Activated CD8-positive, alpha-beta T cell treated with anti-CD3 and anti-CD28 coated beads for 36 hours (primary cell): ENCODE measurements at regions not wholly inside any gene's neighbourhood (a gene's known extent, or its start where the extent isn't known, plus 50 kb on each side); places are given as distances from the start of the nearest gene placed in this dataset.
"Not testable (repeated sequence)": the region's sequence is repeated elsewhere in the genome, so short reads cannot be mapped to it uniquely, and the experiment has no call there.

Experiments
- ATAC-seq: fragments of 200-7000 bp; cut with Tn5 transposase; one replicate; pipeline ENCODE4 v1.10.0; 2021; ENCODE audit warnings: mild to moderate bottlenecking, moderate library complexity
- CTCF ChIA-PET: fragments of 350-600 bp; sonication (Branson Sonifier 250); formaldehyde crosslinking; loops from one replicate; lab custom pipeline; 2021; ENCODE audit warnings: antibody characterized with exemption; lab: Charles Lee
- POLR2A ChIA-PET: fragments of 350-600 bp; sonication (Branson Sonifier 250); formaldehyde crosslinking; loops from one replicate; lab custom pipeline; 2021; ENCODE audit warnings: antibody characterized with exemption; lab: Charles Lee
- DNase-seq: peaks from one replicate; pipeline ENCODE4 v3.0.0-alpha.2; 2020
- H3K27ac Mint-ChIP-seq: one replicate; pipeline ENCODE4 v1.8.0; 2021; ENCODE audit warnings: mild to moderate bottlenecking, mixed read lengths
- H3K27me3 Mint-ChIP-seq: one replicate; pipeline ENCODE4 v1.8.0; 2021; ENCODE audit warnings: mixed read lengths
- H3K36me3 Mint-ChIP-seq: one replicate; pipeline ENCODE4 v1.8.0; 2021; ENCODE audit warnings: low read depth, mixed read lengths
- H3K4me1 Mint-ChIP-seq: one replicate; pipeline ENCODE4 v1.8.0; 2021; ENCODE audit warnings: low read depth, mixed read lengths
- H3K4me3 Mint-ChIP-seq: one replicate; pipeline ENCODE4 v1.8.0; 2021; ENCODE audit warnings: mild to moderate bottlenecking, moderate library complexity, mixed read lengths
- H3K9me3 Mint-ChIP-seq: one replicate; pipeline ENCODE4 v1.8.0; 2021; ENCODE audit warnings: mixed read lengths
- intact Hi-C: fragments of 100-400 bp; cut with micrococcal nuclease; formaldehyde crosslinking; loops from one replicate; pipeline ENCODE4 v1.10.0; 2022
- TF ChIP-seq, protein P1 (sequence below): fragments of 200-600 bp; IDR thresholded peaks from one replicate; pipeline ENCODE4 v1.8.0; 2022; ENCODE audit warnings: antibody characterized with exemption, mild to moderate bottlenecking

DNA sequence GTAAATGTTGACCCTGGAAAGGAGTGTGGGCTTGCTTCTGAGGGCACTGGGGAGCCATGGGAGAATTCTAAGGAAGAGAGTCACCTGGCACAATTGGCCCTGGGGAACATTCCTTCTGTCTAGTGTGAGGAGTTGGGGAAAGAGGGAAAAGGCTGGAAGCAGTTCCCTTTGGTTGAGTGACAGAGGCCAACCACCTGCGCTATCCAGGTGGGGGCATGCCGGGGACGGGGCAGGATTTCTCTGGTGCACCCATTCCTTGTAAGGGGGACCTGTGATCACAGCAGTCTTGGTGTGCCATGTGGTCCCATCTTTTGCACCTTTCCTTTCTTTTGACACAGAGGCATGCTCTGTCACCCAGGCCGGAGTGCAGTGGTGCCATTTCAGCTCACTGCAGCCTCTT, 92.1 kb upstream of the GRK3 start:
- ChIA-PET CTCF (no interaction called here), POLR2A (no interaction called here)
- intact Hi-C loops: no loop called here
- H3K4me1 Mint-ChIP-seq: peaks cover 7% of the 10 kb centered on the region
- ATAC-seq (no peak), DNase-seq (no peak)
- no peak overlapping the region for H3K27ac Mint-ChIP-seq
- H3K27me3 Mint-ChIP-seq: no peaks in the 10 kb centered on the region
- peaks cover 17% of the 10 kb centered on the region for H3K36me3 Mint-ChIP-seq
- H3K9me3 Mint-ChIP-seq: peaks cover 6% of the 10 kb centered on the region
- H3K4me3 Mint-ChIP-seq: no peak overlapping the region
- TF ChIP-seq, protein P1, sequence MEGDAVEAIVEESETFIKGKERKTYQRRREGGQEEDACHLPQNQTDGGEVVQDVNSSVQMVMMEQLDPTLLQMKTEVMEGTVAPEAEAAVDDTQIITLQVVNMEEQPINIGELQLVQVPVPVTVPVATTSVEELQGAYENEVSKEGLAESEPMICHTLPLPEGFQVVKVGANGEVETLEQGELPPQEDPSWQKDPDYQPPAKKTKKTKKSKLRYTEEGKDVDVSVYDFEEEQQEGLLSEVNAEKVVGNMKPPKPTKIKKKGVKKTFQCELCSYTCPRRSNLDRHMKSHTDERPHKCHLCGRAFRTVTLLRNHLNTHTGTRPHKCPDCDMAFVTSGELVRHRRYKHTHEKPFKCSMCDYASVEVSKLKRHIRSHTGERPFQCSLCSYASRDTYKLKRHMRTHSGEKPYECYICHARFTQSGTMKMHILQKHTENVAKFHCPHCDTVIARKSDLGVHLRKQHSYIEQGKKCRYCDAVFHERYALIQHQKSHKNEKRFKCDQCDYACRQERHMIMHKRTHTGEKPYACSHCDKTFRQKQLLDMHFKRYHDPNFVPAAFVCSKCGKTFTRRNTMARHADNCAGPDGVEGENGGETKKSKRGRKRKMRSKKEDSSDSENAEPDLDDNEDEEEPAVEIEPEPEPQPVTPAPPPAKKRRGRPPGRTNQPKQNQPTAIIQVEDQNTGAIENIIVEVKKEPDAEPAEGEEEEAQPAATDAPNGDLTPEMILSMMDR: no peak

GRCh38 chr22:25475257-25476022, 89.0 kb upstream of the GRK3 start:
- H3K9me3 Mint-ChIP-seq: peaks cover 9% of the 10 kb centered on the region
- ChIA-PET CTCF (interaction anchor here (1.3 kb wide), 1 partner anchor 13 kb away, joined by 3 read pairs; no protein-coding TSS in a partner anchor), POLR2A (no interaction called here)
- DNase-seq: peak; percentile 29
- TF ChIP-seq, protein P1: no peak
- intact Hi-C loops: loop anchor here (5.0 kb wide), 1 partner anchor 87 kb away; the partner anchor contains the start of gene GRK3
- H3K27me3 Mint-ChIP-seq: no peaks in the 10 kb centered on the region
- peak; percentile 42 for ATAC-seq
- H3K4me3 Mint-ChIP-seq: no peak overlapping the region
- H3K4me1 Mint-ChIP-seq: peaks cover 7% of the 10 kb centered on the region
- H3K27ac Mint-ChIP-seq: no peak overlapping the region
- H3K36me3 Mint-ChIP-seq: peaks cover 30% of the 10 kb centered on the region

GRCh38 chr22:25477358-25477757, 87.1 kb upstream of the GRK3 start:
- Mint-ChIP-seq H3K36me3 (peaks cover 38% of the 10 kb centered on the region), H3K27ac (no peak overlapping the region), H3K9me3 (peaks cover 9% of the 10 kb centered on the region), H3K4me1 (peaks cover 7% of the 10 kb centered on the region), H3K27me3 (no peaks in the 10 kb centered on the region), H3K4me3 (no peak overlapping the region)
- DNase-seq (no peak), ATAC-seq (no peak)
- intact Hi-C loops: loop anchor here (5.0 kb wide), 1 partner anchor 85 kb away; the partner anchor contains the start of gene GRK3
- ChIA-PET CTCF (no interaction called here), POLR2A (interaction anchor here (0.9 kb wide), 1 partner anchor 258 kb away, joined by 3 read pairs; no protein-coding TSS in a partner anchor)
- TF ChIP-seq, protein P1: no peak

- Mint-ChIP-seq H3K27me3 (no peaks in the 10 kb centered on the region), H3K4me3 (no peak overlapping the region), H3K9me3 (peaks cover 9% of the 10 kb centered on the region), H3K4me1 (peaks cover 7% of the 10 kb centered on the region), H3K36me3 (peaks cover 44% of the 10 kb centered on the region), H3K27ac (no peak overlapping the region)
- POLR2A ChIA-PET: no interaction called here
- CTCF ChIA-PET: no interaction called here
- intact Hi-C loops: loop anchor here (5.0 kb wide), 1 partner anchor 84 kb away; the partner anchor contains the start of gene GRK3
- DNase-seq (no peak), ATAC-seq (no peak)
- TF ChIP-seq, protein P1: no peak
These were observed 86.4 kb upstream of the GRK3 start for GRCh38 chr22:25478111-25478510.

DNA sequence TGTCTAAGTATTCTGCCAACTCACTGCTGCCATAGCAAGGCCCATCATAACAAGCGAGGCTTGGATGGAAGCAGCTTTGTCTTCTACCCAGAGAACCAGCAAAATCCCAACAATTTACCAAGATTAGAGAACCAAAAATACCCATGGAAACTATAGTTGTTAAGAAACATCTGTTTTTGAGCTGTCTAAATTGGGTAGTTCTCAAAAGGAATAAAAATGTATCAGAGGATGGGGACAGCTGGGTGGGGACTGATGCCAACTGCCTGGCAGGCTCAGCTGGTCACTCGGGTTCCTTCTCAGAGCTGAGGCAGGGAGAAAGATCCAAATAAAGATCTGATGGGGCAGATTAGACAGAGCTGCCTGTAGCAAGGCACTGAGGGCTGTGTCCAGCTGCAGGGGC, 85.9 kb upstream of the GRK3 start:
- ATAC-seq (no peak), DNase-seq (no peak)
- no peak overlapping the region for H3K27ac Mint-ChIP-seq
- H3K27me3 Mint-ChIP-seq: no peaks in the 10 kb centered on the region
- TF ChIP-seq, protein P1: no peak
- ChIA-PET CTCF (no interaction called here), POLR2A (no interaction called here)
- H3K9me3 Mint-ChIP-seq: peaks cover 9% of the 10 kb centered on the region
- H3K4me1 Mint-ChIP-seq: peaks cover 8% of the 10 kb centered on the region
- no peak overlapping the region for H3K4me3 Mint-ChIP-seq
- intact Hi-C loops: loop anchor here (5.0 kb wide), 1 partner anchor 84 kb away; the partner anchor contains the start of gene GRK3
- H3K36me3 Mint-ChIP-seq: peaks cover 46% of the 10 kb centered on the region

- H3K4me3 Mint-ChIP-seq, H3K27me3 Mint-ChIP-seq, CTCF ChIA-PET, intact Hi-C loops, DNase-seq, H3K9me3 Mint-ChIP-seq, POLR2A ChIA-PET, ATAC-seq, H3K27ac Mint-ChIP-seq: not testable (repeated sequence)
- Mint-ChIP-seq H3K4me1 (peaks cover 23% of the 10 kb centered on the region), H3K36me3 (peaks cover 66% of the 10 kb centered on the region)
These were observed 83.6 kb upstream of the GRK3 start for GRCh38 chr22:25480868-25481267.
